Glomerular visceral epithelial cell (primary cell): ENCODE measurements at regions not wholly inside any gene's neighbourhood (a gene's known extent, or its start where the extent isn't known, plus 50 kb on each side); places are given as distances from the start of the nearest gene placed in this dataset.

Experiments used
- DNase-seq: peaks from one replicate; pipeline ENCODE4 v3.0.0-alpha.2; 2016; ENCODE audit errors: extremely low spot score

GRCh38 chr2:21253311-21254027 is 129.7 kb downstream of the TDRD15 start:
- DNase-seq, result no peak

- no peak for DNase-seq
Observed at GRCh38 chr2:21254170-21254965, 130.6 kb downstream of the TDRD15 start.

- no peak for DNase-seq
Observed at GRCh38 chr2:21256006-21256405, 132.2 kb downstream of the TDRD15 start.

GRCh38 chr2:21257621-21258020 is 133.9 kb downstream of the TDRD15 start:
- no peak for DNase-seq

GRCh38 chr2:21258082-21258481 is 134.3 kb downstream of the TDRD15 start:
- DNase-seq, result no peak

GRCh38 chr2:21260311-21260710 is 136.5 kb downstream of the TDRD15 start:
- DNase-seq, result no peak

- no peak for DNase-seq
Observed at GRCh38 chr2:21261591-21261990, 137.8 kb downstream of the TDRD15 start.

- no peak for DNase-seq
Observed at GRCh38 chr2:21262426-21262940, 138.7 kb downstream of the TDRD15 start.

GRCh38 chr2:21263622-21264021 is 139.9 kb downstream of the TDRD15 start:
- DNase-seq, result no peak

GRCh38 chr2:21265752-21266151 is 142.0 kb downstream of the TDRD15 start:
- DNase-seq, result no peak

GRCh38 chr2:21267232-21267835 is 143.6 kb downstream of the TDRD15 start:
- DNase-seq, result no peak

GRCh38 chr2:21268197-21268877 is 144.6 kb downstream of the TDRD15 start:
- no peak for DNase-seq

- DNase-seq, result no peak
Observed at GRCh38 chr2:21268878-21269224, 145.1 kb downstream of the TDRD15 start.

GRCh38 chr2:21269382-21269781 is 145.6 kb downstream of the TDRD15 start:
- DNase-seq, result no peak

GRCh38 chr2:21270083-21270491 is 146.3 kb downstream of the TDRD15 start:
- no peak for DNase-seq

- no peak for DNase-seq
Observed at GRCh38 chr2:21270708-21271122, 146.9 kb downstream of the TDRD15 start.

- DNase-seq, result no peak
Observed at GRCh38 chr2:21276163-21276562, 152.4 kb downstream of the TDRD15 start.

- no peak for DNase-seq
Observed at GRCh38 chr2:21277068-21278056, 153.6 kb downstream of the TDRD15 start.

- no peak for DNase-seq
Observed at GRCh38 chr2:21279525-21279924, 155.8 kb downstream of the TDRD15 start.

GRCh38 chr2:21280793-21281192 is 157.0 kb downstream of the TDRD15 start:
- no peak for DNase-seq

- no peak for DNase-seq
Observed at GRCh38 chr2:21281384-21281783, 157.6 kb downstream of the TDRD15 start.
